DOHH2 (cell line): ENCODE measurements at regions not wholly inside any gene's neighbourhood (a gene's known extent, or its start where the extent isn't known, plus 50 kb on each side); places are given as distances from the start of the nearest gene placed in this dataset.

Experiments
- CTCF ChIP-seq: fragments of 200-600 bp; sonication (generic); IDR thresholded peaks from one replicate; pipeline ENCODE4 v1.5.1; 2014; ENCODE audit warnings: antibody characterized with exemption, mild to moderate bottlenecking, low read depth, low read length; ENCODE audit not compliant: poor library complexity, severe bottlenecking
- EZH2phosphoT487 ChIP-seq: fragments of 200-600 bp; sonication (generic); IDR thresholded peaks from 2 replicates; pipeline ENCODE4 v1.6.1; 2017; ENCODE audit warnings: borderline replicate concordance, mild to moderate bottlenecking, antibody characterized with exemption, low read length, moderate library complexity, mixed read lengths

GRCh38 chr6:66935612-66936011, 1228.6 kb upstream of the EYS start:
- TF ChIP-seq EZH2phosphoT487: no peak
- TF ChIP-seq CTCF: no peak
